Endothelial cell of umbilical vein (primary cell): ENCODE measurements at regions not wholly inside any gene's neighbourhood (a gene's known extent, or its start where the extent isn't known, plus 50 kb on each side); places are given as distances from the start of the nearest gene placed in this dataset.
A peak's percentile ranks its signal among the peaks of the same experiment; 100 is the strongest.

ENCODE experiments used
- BruUV-seq: library from RNA; stranded (reverse); fragments of 400-500 nt; replicated peaks from 2 replicates; lab custom pipeline; 2021; lab: Mats Ljungman, UMichigan
- CTCF ChIA-PET: fragments of 300-600, 350-600 bp; sonication (Branson Sonifier 250); formaldehyde crosslinking; loops from one replicate; lab custom pipeline; 2021; ENCODE audit warnings: antibody characterized with exemption, inconsistent platforms; lab: Charles Lee
- POLR2A ChIA-PET: fragments of 300-600, 350-600 bp; sonication (Branson Sonifier 250); formaldehyde crosslinking; loops from one replicate; lab custom pipeline; 2021; ENCODE audit warnings: antibody characterized with exemption, inconsistent platforms; lab: Charles Lee
- DNase-seq: peaks from one replicate; pipeline ENCODE4 v3.0.0-alpha.2; 2011; ENCODE audit warnings: low read depth, low spot score
- FAIRE-seq: peaks from 2 replicates; lab custom pipeline; 2011; peaks lifted over from hg19 to GRCh38; lab: Jason Lieb, UNC
- H2AFZ ChIP-seq: 2 replicates; pipeline ENCODE4 v1.6.0; 2012; ENCODE audit warnings: low read depth, low read length, control low read depth, inconsistent platforms
- H3K27ac ChIP-seq: 2 replicates; pipeline ENCODE4 v1.5.1; 2011; ENCODE audit warnings: low read depth, mild to moderate bottlenecking, control low read depth, low read length, moderate library complexity; ENCODE audit not compliant: insufficient read depth
- H3K27me3 ChIP-seq, 2 experiments: 2 replicates each; pipeline versions ENCODE4 v1.6.0 to v1.6.1; 2011; ENCODE audit warnings: low read length in 2 of 2, mixed read lengths in 1 of 2; ENCODE audit not compliant: control insufficient read depth in 2 of 2, insufficient read depth in 2 of 2
- H3K36me3 ChIP-seq, 2 experiments: 2 replicates in 1 of 2; 3 replicates in 1 of 2; pipeline ENCODE4 v1.5.1; 2011; ENCODE audit warnings: low read length in 2 of 2, mild to moderate bottlenecking in 1 of 2, moderate library complexity in 1 of 2; ENCODE audit not compliant: control insufficient read depth in 2 of 2, insufficient read depth in 2 of 2; ENCODE audit errors: extremely low read depth in 1 of 2
- H3K4me1 ChIP-seq: 3 replicates; pipeline ENCODE4 v1.5.1; 2011; ENCODE audit warnings: mild to moderate bottlenecking, low read length; ENCODE audit not compliant: control insufficient read depth, insufficient read depth; ENCODE audit errors: extremely low read depth
- H3K4me2 ChIP-seq: 2 replicates; pipeline ENCODE4 v1.6.1; 2011; ENCODE audit warnings: low read length, control low read depth, mixed read lengths; ENCODE audit not compliant: insufficient read depth
- H3K4me3 ChIP-seq, 3 experiments: fragments of 200-600 bp in 1 of 3; sonication (generic), shearing (Covaris generic) in 1 of 3; replicated peaks in 1 of 3; 2 replicates each; pipeline ENCODE4 v1.5.1; 2011 to 2016; ENCODE audit warnings: control low read depth in 3 of 3, low read length in 3 of 3, mild to moderate bottlenecking in 2 of 3, inconsistent platforms in 1 of 3, low read depth in 1 of 3, moderate library complexity in 1 of 3; ENCODE audit not compliant: insufficient read depth in 1 of 3
- H3K79me2 ChIP-seq: 2 replicates; pipeline ENCODE4 v1.6.0; 2012; ENCODE audit warnings: low read length, inconsistent platforms; ENCODE audit not compliant: control insufficient read depth, insufficient read depth
- H3K9ac ChIP-seq: replicated peaks from 2 replicates; pipeline ENCODE3; 2011; ENCODE audit warnings: low read length, control low read depth; ENCODE audit not compliant: insufficient read depth; ENCODE audit errors: extremely low read depth
- H3K9me1 ChIP-seq: replicated peaks from 3 replicates; pipeline ENCODE4 v1.6.0; 2011; ENCODE audit warnings: mild to moderate bottlenecking, low read length; ENCODE audit not compliant: control insufficient read depth, insufficient read depth; ENCODE audit errors: extremely low read depth
- H3K9me3 ChIP-seq: replicated peaks from 2 replicates; pipeline ENCODE4 v1.5.1; 2012; ENCODE audit warnings: low read length, inconsistent platforms; ENCODE audit not compliant: control insufficient read depth, insufficient read depth
- H4K20me1 ChIP-seq: replicated peaks from 2 replicates; pipeline ENCODE3; 2011; ENCODE audit warnings: mild to moderate bottlenecking, low read length; ENCODE audit not compliant: control insufficient read depth, insufficient read depth; ENCODE audit errors: extremely low read depth
- CTCF ChIP-seq, 2 donors: IDR thresholded peaks; 1 replicate in 1 of 2; 2 replicates in 1 of 2; pipeline ENCODE4 v1.5.1; 2011; ENCODE audit warnings: low read length in 2 of 2, mild to moderate bottlenecking in 2 of 2, moderate library complexity in 2 of 2, control low read depth in 1 of 2, inconsistent platforms in 1 of 2, low read depth in 1 of 2; ENCODE audit not compliant: insufficient read depth in 1 of 2; ENCODE audit errors: extremely low read depth in 1 of 2
- EZH2 ChIP-seq: IDR thresholded peaks from 2 replicates; pipeline ENCODE4 v1.6.1; 2012; ENCODE audit warnings: borderline replicate concordance, low read depth, mild to moderate bottlenecking, moderate library complexity, low read length, inconsistent platforms; ENCODE audit not compliant: severe bottlenecking
- FOS ChIP-seq: IDR thresholded peaks from 2 replicates; pipeline ENCODE4 v1.6.1; 2011; ENCODE audit warnings: mild to moderate bottlenecking, low read length, moderate library complexity, borderline replicate concordance; ENCODE audit not compliant: insufficient read depth
- GATA2 ChIP-seq: IDR thresholded peaks from 2 replicates; pipeline ENCODE4 v1.7.0; 2011; ENCODE audit warnings: low read depth, mild to moderate bottlenecking, moderate library complexity, mixed read lengths, low read length; ENCODE audit not compliant: insufficient read length, insufficient read depth
- JUN ChIP-seq: IDR thresholded peaks from 2 replicates; pipeline ENCODE4 v1.6.1; 2011; ENCODE audit warnings: borderline replicate concordance, low read depth; ENCODE audit not compliant: insufficient read length, insufficient read depth
- MAX ChIP-seq: IDR thresholded peaks from 2 replicates; pipeline ENCODE4 v1.6.1; 2011; ENCODE audit not compliant: insufficient read depth, insufficient read length
- MYC ChIP-seq: IDR thresholded peaks from one replicate; pipeline ENCODE4 v1.6.1; 2011; ENCODE audit warnings: mild to moderate bottlenecking, low read depth, low read length
- POLR2A ChIP-seq: IDR thresholded peaks from 2 replicates; pipeline ENCODE4 v1.6.1; 2012; ENCODE audit warnings: low read depth, mild to moderate bottlenecking, control low read depth, low read length
- POLR2AphosphoS5 ChIP-seq: IDR thresholded peaks from 2 replicates; pipeline ENCODE4 v1.6.1; 2012; ENCODE audit warnings: low read depth, mild to moderate bottlenecking, control low read depth, low read length, moderate library complexity; ENCODE audit not compliant: insufficient read depth
- dilution Hi-C: fragments of 300-500 bp; cut with MboI; formaldehyde crosslinking; loops from one replicate; pipeline ENCODE4 v1.15.0; 2019; ENCODE audit warnings: low sequenced_read_pairs; ENCODE audit not compliant: extremely low pct_ligation_motif_present
- intact Hi-C: fragments of 100-400 bp; cut with micrococcal nuclease; formaldehyde crosslinking; loops from one replicate; pipeline ENCODE4 v1.10.0; 2022

- Histone ChIP-seq H3K79me2 (peaks cover 5% of the 10 kb centered on the region), H3K9me1 (no peaks in the 10 kb centered on the region), H3K9ac (no peak overlapping the region), H3K4me1 (peaks cover 61% of the 10 kb centered on the region), H3K4me3 (no peak overlapping the region), H3K9me3 (no peaks in the 10 kb centered on the region), H3K36me3 (no peaks in the 10 kb centered on the region), H3K27me3 (no peaks in the 10 kb centered on the region), H2AFZ (no peak overlapping the region), H3K4me2 (no peak overlapping the region), H3K27ac (peak overlapping the region; percentile 85), H4K20me1 (no peaks in the 10 kb centered on the region)
- dilution Hi-C loops (no loop called here), intact Hi-C loops (loop anchor here (10.0 kb wide), 2 partner anchors 874 to 1856 kb away; partner anchors contain the start of genes ARHGEF12 and HSPA8)
- ChIA-PET CTCF (interaction anchor here (3.0 kb wide), 1 partner anchor 10 kb away, joined by 19 read pairs; no protein-coding TSS in a partner anchor), POLR2A (no interaction called here)
- TF ChIP-seq POLR2A = no peak
- no peak for TF ChIP-seq FOS
- TF ChIP-seq MAX = no peak
- no peak for TF ChIP-seq CTCF (IDR thresholded peaks at IDR 0.05; ENCODE audit: extremely low read depth in 1 of 2, insufficient read depth in 1 of 2, low read depth in 1 of 2, low read length in 2 of 2)
- no peak for TF ChIP-seq JUN
- no peak for TF ChIP-seq MYC
- DNase-seq = no peak
- no TSS peak for BruUV-seq
- FAIRE-seq = no peak
Measured at GRCh38 chr11:122190768-122191167, 74.8 kb upstream of the BLID start.

GRCh38 chr11:122189229-122189628, 73.2 kb upstream of the BLID start:
- no TSS peak for BruUV-seq
- H3K9me3 ChIP-seq = no peaks in the 10 kb centered on the region
- H3K9me1 ChIP-seq = no peaks in the 10 kb centered on the region
- H3K79me2 ChIP-seq = peaks cover 5% of the 10 kb centered on the region
- TF ChIP-seq FOS (peak; percentile 99), MYC (no peak), MAX (no peak), POLR2AphosphoS5 (peak; percentile 90), POLR2A (peak; percentile 57), CTCF (IDR thresholded peaks at IDR 0.05; ENCODE audit: extremely low read depth in 1 of 2, insufficient read depth in 1 of 2, low read depth in 1 of 2, low read length in 2 of 2) (no peak), JUN (peak; percentile 99), EZH2 (no peak), GATA2 (peak; percentile 83)
- H3K4me1 ChIP-seq = peaks cover 58% of the 10 kb centered on the region
- dilution Hi-C loops (no loop called here), intact Hi-C loops (loop anchor here (1.0 to 2.0 kb wide), 7 partner anchors 8 to 144 kb away; no protein-coding TSS in a partner anchor)
- H3K27me3 ChIP-seq = no peaks in the 10 kb centered on the region
- H3K27ac ChIP-seq = peak overlapping the region; percentile 85
- H3K4me3 ChIP-seq = peak overlapping the region in 1 of 3 experiments; percentile 7
- H3K36me3 ChIP-seq = no peaks in the 10 kb centered on the region
- POLR2A ChIA-PET = interaction anchor here (0.7 to 2.0 kb wide), 4 partner anchors 9 to 870 kb away, joined by 3 to 21 read pairs (median 6); no protein-coding TSS in a partner anchor
- DNase-seq (peak; percentile 94), FAIRE-seq (peak; percentile 90)
- CTCF ChIA-PET = interaction anchor here (0.7 to 4.0 kb wide), 16 partner anchors 7 to 534 kb away, joined by 3 to 27 read pairs (median 4); no protein-coding TSS in a partner anchor
- H3K9ac ChIP-seq = peak overlapping the region; percentile 76
- no peaks in the 10 kb centered on the region for H4K20me1 ChIP-seq
- H3K4me2 ChIP-seq = peak overlapping the region; percentile 40
- no peak overlapping the region for H2AFZ ChIP-seq
